ENCODE measurements at regions not wholly inside any gene's neighbourhood (a gene's known extent, or its start where the extent isn't known, plus 50 kb on each side); places are given as distances from the start of the nearest gene placed in this dataset.

GRCh38 chr4:45438047-45438446 is 685.8 kb downstream of the GABRG1 start:
- TF ChIP-seq POLR2AphosphoS5 (IDR thresholded peaks at IDR 0.05; ENCODE audit: borderline replicate concordance, low read depth, low read length), result no peak
- TF ChIP-seq EZH2 (IDR thresholded peaks at IDR 0.05), result no peak
- TF ChIP-seq FOXP2 (optimal IDR thresholded peaks at IDR 0.05; ENCODE audit: control extremely low read depth, extremely low read length, insufficient read depth), result no peak
